Activated T-cell treated with anti-CD3 and anti-CD28 coated beads for 4 hours (primary cell): ENCODE measurements at regions not wholly inside any gene's neighbourhood (a gene's known extent, or its start where the extent isn't known, plus 50 kb on each side); places are given as distances from the start of the nearest gene placed in this dataset.
"Not testable (repeated sequence)": the region's sequence is repeated elsewhere in the genome, so short reads cannot be mapped to it uniquely, and the experiment has no call there.

Experiments used
- DNase-seq: peaks from one replicate; pipeline ENCODE4 v3.0.0-alpha.2; 2020

GRCh38 chr2:146415291-146415690 is 1429.5 kb upstream of the ACVR2A start:
- no peak for DNase-seq

DNA sequence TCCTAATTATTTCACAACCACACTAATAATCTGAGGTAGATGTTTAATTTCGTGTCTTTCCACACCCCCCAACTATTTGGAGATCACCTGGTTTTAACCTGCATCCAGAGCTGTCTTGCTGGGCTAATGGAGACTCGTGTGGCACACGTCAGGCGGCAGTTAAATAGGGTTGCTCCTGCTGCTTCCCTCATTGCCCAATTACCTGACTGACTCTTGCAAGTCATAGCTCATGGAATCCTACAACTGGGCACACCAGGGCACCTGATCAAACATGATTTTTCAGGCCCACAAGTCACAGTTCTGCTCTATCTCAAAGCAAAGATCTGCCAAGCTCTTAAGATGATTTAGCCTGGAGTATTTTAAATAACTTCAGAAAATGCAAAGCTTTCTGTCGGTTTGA is 1430.4 kb upstream of the ACVR2A start:
- DNase-seq: no peak

GRCh38 chr2:146413086-146413610 is 1431.7 kb upstream of the ACVR2A start:
- DNase-seq: no peak

DNA sequence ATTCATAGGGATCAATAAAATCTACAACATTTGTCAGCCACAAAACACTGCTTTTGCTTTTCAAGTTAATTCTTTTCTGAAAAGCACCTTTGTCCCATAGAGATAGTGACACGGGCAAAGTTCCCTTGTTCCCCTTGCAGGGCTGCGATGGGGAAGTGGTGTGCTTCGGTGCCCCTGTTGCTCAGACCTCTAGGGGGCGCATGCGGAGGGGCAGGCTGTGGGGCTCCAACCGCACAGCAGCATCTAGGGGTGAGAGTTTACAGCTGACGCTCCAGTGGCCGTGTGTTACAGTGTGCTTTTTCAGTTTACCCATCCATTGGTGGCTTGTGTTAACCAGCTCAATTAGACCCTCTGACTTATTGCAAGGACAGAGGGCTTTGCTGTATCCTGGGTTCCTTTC is 1432.2 kb upstream of the ACVR2A start:
- no peak for DNase-seq

DNA sequence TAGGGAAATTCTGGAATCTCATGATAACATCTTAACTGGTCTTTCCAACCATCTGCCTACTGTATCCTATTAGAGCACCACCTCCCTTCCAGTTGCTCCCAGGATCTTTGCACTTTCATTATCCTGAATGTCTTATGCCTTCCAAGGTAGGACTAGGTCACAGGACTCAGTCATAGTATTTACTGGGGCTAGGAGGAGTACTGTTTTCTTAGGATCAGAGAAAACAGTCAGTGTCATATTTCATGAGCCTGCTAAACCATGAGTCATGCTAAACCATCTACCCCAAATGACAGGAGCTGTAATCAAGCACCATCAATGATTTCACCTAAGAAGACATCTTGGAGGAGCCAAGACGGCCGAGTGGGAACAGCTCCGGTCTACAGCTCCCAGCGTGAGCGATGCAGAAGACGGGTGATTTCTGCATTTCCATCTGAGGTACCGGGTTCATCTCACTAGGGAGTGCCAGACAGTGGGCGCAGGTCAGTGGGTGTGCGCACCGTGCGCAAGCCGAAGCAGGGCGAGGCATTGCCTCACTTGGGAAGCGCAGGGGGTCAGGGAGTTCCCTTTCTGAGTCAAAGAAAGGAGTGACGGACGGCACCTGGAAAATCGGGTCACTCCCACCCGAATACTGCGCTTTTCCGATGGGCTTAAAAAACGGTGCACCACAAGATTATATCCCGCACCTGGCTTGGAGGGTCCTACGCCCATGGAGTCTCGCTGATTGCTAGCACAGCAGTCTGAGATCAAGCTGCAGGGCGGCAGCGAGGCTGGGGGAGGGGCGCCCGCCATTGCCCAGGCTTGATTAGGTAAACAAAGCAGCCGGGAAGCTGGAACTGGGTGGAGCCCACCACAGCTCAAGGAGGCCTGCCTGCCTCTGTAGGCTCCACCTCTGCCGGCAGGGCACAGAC is 1439.2 kb upstream of the ACVR2A start:
- not testable (repeated sequence) for DNase-seq

DNA sequence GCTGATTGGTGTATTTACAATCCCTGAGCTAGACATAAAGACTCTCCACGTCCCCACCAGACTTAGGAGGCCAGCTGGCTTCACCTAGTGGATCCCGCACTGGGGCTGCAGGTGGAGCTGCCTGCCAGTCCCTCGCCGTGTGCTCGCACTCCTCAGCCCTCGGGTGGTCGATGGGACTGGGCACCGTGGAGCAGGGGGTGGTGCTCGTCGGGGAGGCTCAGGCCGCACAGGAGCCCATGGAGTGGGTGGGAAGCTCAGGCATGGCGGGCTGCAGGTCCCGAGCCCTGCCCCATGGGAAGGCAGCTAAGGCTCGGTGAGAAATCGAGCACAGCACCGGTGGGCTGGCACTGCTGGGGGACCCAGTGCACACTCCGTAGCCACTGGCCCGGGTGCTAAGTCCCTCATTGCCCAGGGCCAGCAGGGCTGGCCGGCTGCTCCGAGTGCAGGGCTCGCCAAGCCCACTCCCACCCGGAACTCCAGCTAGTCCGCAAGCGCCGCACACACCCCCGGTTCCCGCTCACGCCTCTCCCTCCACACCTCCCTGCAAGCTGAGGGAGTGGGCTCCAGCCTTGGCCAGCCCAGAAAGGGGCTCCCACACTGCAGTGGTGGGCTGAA is 1441.2 kb upstream of the ACVR2A start:
- DNase-seq: not testable (repeated sequence)

DNA sequence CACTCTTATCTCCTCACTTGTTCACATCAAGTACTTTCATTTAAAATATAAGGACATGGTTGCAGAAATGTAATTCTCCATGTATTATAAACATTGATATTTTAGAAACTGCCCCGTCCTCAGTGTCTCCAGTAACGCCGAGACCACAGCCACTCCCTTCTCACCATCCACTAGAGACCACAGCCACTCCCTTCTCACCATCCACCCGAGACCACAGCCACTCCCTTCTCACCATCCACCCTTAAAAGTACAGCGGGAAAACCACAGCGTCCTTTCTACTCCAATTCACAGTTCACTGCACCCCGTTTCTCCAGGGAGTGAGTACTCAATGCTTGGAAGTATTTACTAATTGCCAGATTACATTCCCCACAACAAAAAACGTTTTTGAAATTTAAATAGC is 1452.2 kb upstream of the ACVR2A start:
- no peak for DNase-seq

DNA sequence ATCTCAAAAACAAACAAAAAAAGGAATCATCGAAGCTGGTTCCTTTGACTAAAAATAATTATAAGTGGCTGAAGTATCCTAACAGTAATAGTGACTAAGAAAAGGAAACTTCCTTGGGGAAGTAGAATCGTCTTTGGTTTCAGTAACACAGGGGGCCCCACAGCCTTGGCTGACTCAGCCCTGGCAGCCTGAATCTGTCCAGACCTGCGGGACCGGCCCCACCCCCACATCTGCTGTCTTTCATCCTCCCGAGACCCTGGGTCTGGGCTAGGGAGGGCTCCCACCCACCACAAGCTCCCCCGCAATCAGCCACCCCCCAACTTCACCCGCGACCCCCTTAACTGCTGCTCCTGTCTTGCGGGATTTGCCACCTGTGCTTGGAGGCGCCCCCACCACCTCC is 1452.6 kb upstream of the ACVR2A start:
- DNase-seq: no peak

- no peak for DNase-seq
Observed at GRCh38 chr2:146388757-146389156, 1456.1 kb upstream of the ACVR2A start.

GRCh38 chr2:146386096-146386495 is 1458.7 kb upstream of the ACVR2A start:
- no peak for DNase-seq

DNA sequence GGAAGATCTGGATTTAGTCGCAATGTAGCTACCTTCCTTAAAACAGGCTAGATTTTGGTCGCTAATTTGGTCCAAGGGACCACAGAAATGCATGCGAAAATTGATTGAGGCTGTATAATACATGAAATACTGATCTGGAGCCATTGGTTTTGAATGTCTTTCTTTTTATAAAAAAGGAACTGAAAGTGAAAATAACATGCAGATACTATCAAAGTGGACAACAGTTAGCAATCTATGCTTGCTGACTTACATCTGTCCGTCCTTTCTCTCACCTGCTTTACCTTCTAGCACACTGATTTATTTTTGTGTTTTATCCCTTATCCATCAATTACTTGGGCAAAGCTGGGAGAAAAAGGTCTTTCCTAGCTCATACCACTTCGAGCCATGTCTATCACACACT is 1459.8 kb upstream of the ACVR2A start:
- no peak for DNase-seq

GRCh38 chr2:146376511-146377064 is 1468.2 kb upstream of the ACVR2A start:
- DNase-seq: no peak

- no peak for DNase-seq
Observed at GRCh38 chr2:146374505-146374904, 1470.3 kb upstream of the ACVR2A start.

- DNase-seq: not testable (repeated sequence)
Observed at GRCh38 chr2:146371364-146371763, 1473.5 kb upstream of the ACVR2A start.

DNA sequence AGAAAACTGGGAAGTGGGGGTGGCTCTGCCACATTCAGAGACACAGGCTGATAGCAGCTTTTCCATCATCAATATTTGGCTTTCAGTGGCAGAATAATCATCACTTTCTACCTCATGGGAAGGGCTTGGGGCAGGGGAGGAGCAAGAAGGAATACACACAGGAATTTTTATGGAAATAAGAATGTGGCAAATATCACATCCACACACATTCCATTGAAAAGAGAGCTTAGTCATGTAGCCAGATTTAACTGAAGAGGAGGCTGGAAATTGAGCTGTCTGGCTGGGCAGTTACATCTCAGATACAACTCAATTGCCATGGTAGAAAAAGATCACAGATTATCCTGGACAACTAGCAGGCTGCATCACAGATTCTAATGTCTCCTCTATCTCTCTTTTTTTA is 1474.0 kb upstream of the ACVR2A start:
- no peak for DNase-seq

DNA sequence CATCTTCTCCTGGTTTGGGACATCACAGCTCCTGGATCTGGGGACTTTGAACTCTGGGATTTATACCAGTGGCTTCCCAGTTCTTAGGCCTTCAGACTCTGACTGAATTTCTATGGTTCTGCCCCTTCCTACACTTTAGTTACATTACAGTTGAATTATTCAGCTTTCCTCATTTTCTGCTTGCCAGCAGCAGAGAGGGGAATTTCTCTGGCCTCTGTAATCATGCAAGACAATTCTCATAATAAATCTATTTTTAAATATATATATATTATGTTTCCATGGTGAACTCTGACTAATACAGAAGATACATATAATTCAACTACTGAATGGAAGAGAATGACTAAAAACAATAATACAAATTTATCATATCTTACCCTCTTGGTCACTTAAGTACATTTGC is 1478.6 kb upstream of the ACVR2A start:
- DNase-seq: no peak

GRCh38 chr2:146365041-146365440 is 1479.8 kb upstream of the ACVR2A start:
- DNase-seq: no peak

- no peak for DNase-seq
Observed at GRCh38 chr2:146363731-146364130, 1481.1 kb upstream of the ACVR2A start.

DNA sequence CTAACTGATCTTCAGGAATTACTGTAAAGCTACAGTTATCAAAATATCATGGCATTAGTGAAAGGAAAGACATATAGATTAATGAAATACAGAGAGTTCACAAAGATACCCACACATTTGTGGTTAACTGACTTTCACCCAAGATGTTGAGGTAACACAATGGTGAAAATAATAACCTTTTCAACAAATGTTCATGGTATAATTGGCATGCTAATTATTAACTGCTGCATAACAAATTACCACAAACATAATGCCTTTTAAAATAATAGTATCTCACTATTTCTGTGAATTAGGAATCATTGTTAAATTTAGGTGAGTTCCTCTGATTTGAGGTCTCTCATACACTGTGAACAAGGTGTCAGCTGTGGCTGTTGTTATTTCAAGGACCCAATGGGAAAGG is 1493.1 kb upstream of the ACVR2A start:
- DNase-seq: no peak

DNA sequence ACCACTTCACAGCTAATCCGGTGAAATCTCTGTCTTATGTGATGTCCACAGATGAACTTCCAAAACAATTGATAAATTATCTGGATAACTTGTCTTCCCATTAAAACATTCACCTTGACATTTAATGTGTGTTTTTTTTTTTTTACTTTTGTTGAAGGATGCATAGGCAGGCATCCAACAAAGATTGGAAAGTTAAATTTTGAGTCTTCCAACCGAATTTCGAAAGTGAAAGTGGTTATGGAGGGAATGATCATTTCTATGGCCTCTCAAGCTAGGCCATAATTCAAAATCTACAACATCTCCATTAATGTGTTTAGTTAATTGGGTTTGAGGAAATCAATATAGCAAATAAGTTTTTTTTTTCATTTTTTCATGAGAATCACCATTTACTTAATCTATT is 1495.5 kb upstream of the ACVR2A start:
- no peak for DNase-seq

DNA sequence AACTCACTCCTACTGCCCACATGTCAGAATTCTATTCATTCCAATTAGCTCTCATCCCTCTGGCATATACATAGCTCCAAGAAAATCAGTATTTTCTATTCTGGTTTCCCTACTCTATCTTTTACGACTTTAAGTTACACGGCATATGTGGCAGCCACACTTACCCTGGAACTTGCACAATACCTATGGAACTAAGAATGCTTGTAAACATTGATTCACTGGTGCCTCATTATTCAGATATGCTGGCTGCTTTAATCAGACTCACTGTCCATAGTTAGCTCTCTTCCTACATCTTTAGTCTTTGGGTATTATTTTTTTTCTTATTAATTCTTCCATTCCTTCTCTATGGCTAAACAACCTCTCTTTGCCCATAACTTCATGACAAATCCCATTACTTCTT is 1519.9 kb upstream of the ACVR2A start:
- no peak for DNase-seq

GRCh38 chr2:146323564-146323963 is 1521.3 kb upstream of the ACVR2A start:
- no peak for DNase-seq

DNA sequence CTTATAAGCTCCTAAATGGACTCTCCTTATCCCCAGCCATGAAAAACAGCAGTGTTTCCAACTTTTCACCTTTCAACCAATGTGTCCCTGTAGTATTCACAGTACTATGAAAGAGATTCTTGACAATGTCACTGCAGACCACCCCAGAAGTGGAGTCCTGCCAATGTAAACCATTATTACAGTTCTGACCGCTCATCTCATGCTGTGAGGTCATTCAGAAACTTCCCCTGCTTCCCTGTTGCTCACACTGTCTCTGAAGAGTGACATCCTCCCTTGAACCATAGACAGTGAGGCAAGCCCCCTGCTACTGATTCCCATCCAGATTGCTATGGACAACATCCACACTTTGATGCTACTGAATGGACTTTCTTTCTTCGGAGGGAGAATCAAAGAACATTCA is 1523.7 kb upstream of the ACVR2A start:
- DNase-seq: no peak

DNA sequence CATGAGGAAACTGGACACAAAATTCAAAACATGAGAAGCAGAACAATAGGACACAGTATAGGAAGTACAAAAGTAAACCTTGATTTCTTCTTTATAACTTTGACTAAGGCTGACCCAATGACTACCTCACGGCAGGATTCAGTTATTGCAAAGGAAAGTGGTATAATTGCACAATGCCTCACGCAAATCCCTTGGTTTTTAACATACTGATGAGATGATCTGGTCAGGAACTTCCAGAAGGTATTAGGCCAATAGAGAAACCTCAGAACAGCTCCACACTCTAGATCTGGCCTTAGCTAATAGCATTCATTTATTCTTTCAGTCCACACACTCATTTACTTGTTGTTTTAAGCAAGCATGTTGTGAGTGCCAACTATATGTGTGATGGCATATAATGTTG is 1526.9 kb upstream of the ACVR2A start:
- DNase-seq: no peak
